ENCODE measurements at regions not wholly inside any gene's neighbourhood (a gene's known extent, or its start where the extent isn't known, plus 50 kb on each side); places are given as distances from the start of the nearest gene placed in this dataset.

- DNase-seq, result no peak
Measured at GRCh38 chr14:76669770-76670169, 91.5 kb upstream of the VASH1 start.

- no peak for DNase-seq
Measured at GRCh38 chr14:76672123-76672522, 89.1 kb upstream of the VASH1 start.

GRCh38 chr14:76673261-76673660, 88.0 kb upstream of the VASH1 start:
- DNase-seq, result peak in 1 of 4 experiments; percentile 3

- DNase-seq, result no peak
Measured at GRCh38 chr14:76675046-76675445, 86.2 kb upstream of the VASH1 start.

GRCh38 chr14:76676539-76676938, 84.7 kb upstream of the VASH1 start:
- no peak for DNase-seq

GRCh38 chr14:76677534-76678145, 83.6 kb upstream of the VASH1 start:
- no peak for DNase-seq

- DNase-seq, result no peak
Measured at GRCh38 chr14:76678244-76678800, 82.9 kb upstream of the VASH1 start.

- DNase-seq, result no peak
Measured at GRCh38 chr14:76682367-76682766, 78.9 kb upstream of the VASH1 start.

GRCh38 chr14:76686646-76687045, 74.6 kb upstream of the VASH1 start:
- no peak for DNase-seq

- DNase-seq, result no peak
Measured at GRCh38 chr14:76687611-76688382, 73.5 kb upstream of the VASH1 start.

- DNase-seq, result no peak
Measured at GRCh38 chr14:76688383-76688671, 72.9 kb upstream of the VASH1 start.

GRCh38 chr14:76690502-76691105, 70.7 kb upstream of the VASH1 start:
- no peak for DNase-seq

GRCh38 chr14:76694106-76694505, 67.2 kb upstream of the VASH1 start:
- no peak for DNase-seq

- DNase-seq, result no peak
Measured at GRCh38 chr14:76695263-76695920, 65.9 kb upstream of the VASH1 start.

- no peak for DNase-seq
Measured at GRCh38 chr14:76696361-76696760, 64.9 kb upstream of the VASH1 start.

GRCh38 chr14:76696791-76697190, 64.5 kb upstream of the VASH1 start:
- no peak for DNase-seq

- no peak for DNase-seq
Measured at GRCh38 chr14:76697246-76697905, 63.9 kb upstream of the VASH1 start.

- no peak for DNase-seq
Measured at GRCh38 chr14:76698191-76698590, 63.1 kb upstream of the VASH1 start.

GRCh38 chr14:76698631-76699030, 62.6 kb upstream of the VASH1 start:
- peak; percentile 44 to 71 (median 68) for DNase-seq

GRCh38 chr14:76699209-76699938, 61.9 kb upstream of the VASH1 start:
- no peak for DNase-seq

- DNase-seq, result no peak
Measured at GRCh38 chr14:76699939-76700590, 61.2 kb upstream of the VASH1 start.

- no peak for DNase-seq
Measured at GRCh38 chr14:76701436-76701835, 59.8 kb upstream of the VASH1 start.

Measured in suppressor macrophage (primary cell).